GM23338 (cell line): ENCODE measurements at regions not wholly inside any gene's neighbourhood (a gene's known extent, or its start where the extent isn't known, plus 50 kb on each side); places are given as distances from the start of the nearest gene placed in this dataset.
"Not testable (repeated sequence)": the region's sequence is repeated elsewhere in the genome, so short reads cannot be mapped to it uniquely, and the experiment has no call there.

Experiments used
- ATAC-seq: fragments of 200-7000 bp; cut with Tn5 transposase; 3 replicates; pipeline ENCODE4 v1.9.1; 2020
- DNase-seq: peaks from one replicate; pipeline ENCODE4 v3.0.0-alpha.2; 2015; ENCODE audit warnings: low spot score
- H2AFZ ChIP-seq: fragments of 200-600 bp; sonication (generic); 2 replicates; pipeline ENCODE4 v1.8.0; 2016; ENCODE audit warnings: antibody characterized with exemption, mild to moderate bottlenecking, moderate library complexity
- H3F3A ChIP-seq: fragments of 200-600 bp; sonication (generic); replicated peaks from 2 replicates; pipeline ENCODE4 v1.8.0; 2017; ENCODE audit warnings: antibody characterized with exemption, mixed run types, low read depth
- H3K27ac ChIP-seq: fragments of 200-600 bp; sonication (generic); 2 replicates; pipeline ENCODE4 v1.6.1; 2016; ENCODE audit warnings: low read depth
- H3K27me3 ChIP-seq: fragments of 200-600 bp; sonication (generic); 2 replicates; pipeline ENCODE4 v1.8.0; 2016; ENCODE audit warnings: mild to moderate bottlenecking, mixed run types, moderate library complexity; ENCODE audit not compliant: insufficient read depth
- H3K36me3 ChIP-seq: fragments of 200-600 bp; sonication (generic); 2 replicates; pipeline ENCODE4 v1.8.0; 2016; ENCODE audit warnings: mild to moderate bottlenecking; ENCODE audit not compliant: insufficient read depth
- H3K4me1 ChIP-seq: fragments of 200-600 bp; sonication (generic); 2 replicates; pipeline ENCODE4 v1.8.0; 2016; ENCODE audit warnings: mild to moderate bottlenecking, moderate library complexity; ENCODE audit not compliant: insufficient read depth
- H3K4me2 ChIP-seq: fragments of 200-600 bp; sonication (generic); 2 replicates; pipeline ENCODE4 v1.7.1; 2017; ENCODE audit warnings: mixed run types
- H3K4me3 ChIP-seq: fragments of 200-600 bp; sonication (generic); 2 replicates; pipeline ENCODE4 v1.6.1; 2016; ENCODE audit warnings: mixed run types
- H3K79me2 ChIP-seq: fragments of 200-600 bp; sonication (generic); replicated peaks from 2 replicates; pipeline ENCODE4 v1.8.0; 2017; ENCODE audit warnings: mild to moderate bottlenecking; ENCODE audit not compliant: insufficient read depth
- H3K9me2 ChIP-seq: fragments of 200-600 bp; sonication (generic); 2 replicates; pipeline ENCODE4 v1.8.0; 2017; ENCODE audit not compliant: insufficient read depth
- H4K20me1 ChIP-seq: fragments of 200-600 bp; sonication (generic); replicated peaks from 2 replicates; pipeline ENCODE4 v1.8.0; 2017; ENCODE audit warnings: mild to moderate bottlenecking; ENCODE audit not compliant: insufficient read depth
- H3K27ac Mint-ChIP-seq: 2 replicates; pipeline ENCODE4 v1.8.0; 2020; ENCODE audit warnings: inconsistent platforms, mild to moderate bottlenecking, moderate library complexity, mixed read lengths
- H3K27me3 Mint-ChIP-seq: 3 replicates; pipeline ENCODE4 v1.8.0; 2022; ENCODE audit warnings: low read depth, mild to moderate bottlenecking, moderate library complexity, mixed read lengths, inconsistent platforms; ENCODE audit not compliant: insufficient read depth, poor library complexity
- H3K36me3 Mint-ChIP-seq: 3 replicates; pipeline ENCODE4 v1.8.0; 2021; ENCODE audit warnings: low read depth, mild to moderate bottlenecking, inconsistent platforms, moderate library complexity, mixed read lengths
- H3K4me1 Mint-ChIP-seq: 3 replicates; pipeline ENCODE4 v1.8.0; 2020; ENCODE audit warnings: mild to moderate bottlenecking, inconsistent platforms, mixed read lengths
- H3K4me3 Mint-ChIP-seq: 3 replicates; pipeline ENCODE4 v1.8.0; 2021; ENCODE audit warnings: moderate library complexity, mild to moderate bottlenecking, inconsistent platforms, mixed read lengths
- H3K9me3 Mint-ChIP-seq: 3 replicates; pipeline ENCODE4 v1.8.0; 2020; ENCODE audit warnings: moderate library complexity, mild to moderate bottlenecking, inconsistent platforms, mixed read lengths
- CREB1 ChIP-seq: fragments of 250-450 bp; sonication (Bioruptor Pico); IDR thresholded peaks from 2 replicates; pipeline ENCODE4 v1.5.0; 2020; ENCODE audit warnings: low read depth, mild to moderate bottlenecking, moderate library complexity
- CTCF ChIP-seq, 2 experiments: fragments of 200-600 bp in 1 of 2; sonication (generic) in 1 of 2; conservative IDR thresholded peaks; 2 replicates each; pipeline versions ENCODE4 v1.5.1 to v1.6.1; 2016 to 2017; ENCODE audit warnings: antibody characterized with exemption in 2 of 2, low read depth in 2 of 2, mild to moderate bottlenecking in 2 of 2, moderate library complexity in 1 of 2
- ETS1 ChIP-seq: IDR thresholded peaks from 2 replicates; pipeline ENCODE4 v1.6.1; 2016; ENCODE audit warnings: antibody characterized with exemption
- EZH2 ChIP-seq: fragments of 200-600 bp; sonication (generic); IDR thresholded peaks from one replicate; pipeline ENCODE4 v1.8.0; 2017; ENCODE audit warnings: antibody characterized with exemption, mild to moderate bottlenecking, low read depth; ENCODE audit not compliant: unreplicated experiment
- EZH2phosphoT487 ChIP-seq: fragments of 200-600 bp; sonication (generic); IDR thresholded peaks from one replicate; pipeline ENCODE4 v1.8.1; 2018; ENCODE audit warnings: antibody characterized with exemption; ENCODE audit not compliant: unreplicated experiment
- JUNB ChIP-seq: IDR thresholded peaks from one replicate; pipeline ENCODE4 v1.6.1; 2016; ENCODE audit warnings: antibody characterized with exemption; ENCODE audit not compliant: unreplicated experiment
- NANOG ChIP-seq: IDR thresholded peaks from 2 replicates; pipeline ENCODE4 v1.6.1; 2016; ENCODE audit warnings: antibody characterized with exemption, borderline replicate concordance
- POLR2AphosphoS5 ChIP-seq: IDR thresholded peaks from 2 replicates; pipeline ENCODE4 v1.6.1; 2016; ENCODE audit warnings: antibody characterized with exemption, low read depth
- REST ChIP-seq: IDR thresholded peaks from one replicate; pipeline ENCODE4 v1.6.1; 2018; ENCODE audit warnings: antibody characterized with exemption; ENCODE audit not compliant: unreplicated experiment
- STAT1 ChIP-seq: IDR thresholded peaks from one replicate; pipeline ENCODE4 v1.6.1; 2016; ENCODE audit warnings: antibody characterized with exemption; ENCODE audit not compliant: unreplicated experiment
- ZNF114 ChIP-seq: fragments of 250-450 bp; sonication (Bioruptor Pico); IDR thresholded peaks from 2 replicates; pipeline ENCODE4 v1.5.0; 2020; ENCODE audit warnings: mild to moderate bottlenecking, moderate library complexity
- ZNF462 ChIP-seq: fragments of 250-450 bp; sonication (Bioruptor Pico); IDR thresholded peaks from 2 replicates; pipeline ENCODE4 v1.5.0; 2020; ENCODE audit warnings: mild to moderate bottlenecking, moderate library complexity

GRCh38 chr20:51928931-51929330 lies 126.6 kb upstream of the SALL4 start:
- no peaks in the 10 kb centered on the region for H3F3A ChIP-seq
- H3K27me3 ChIP-seq: no peaks in the 10 kb centered on the region
- ATAC-seq (no peak), DNase-seq (no peak)
- no peaks in the 10 kb centered on the region for H3K79me2 ChIP-seq
- no peak overlapping the region for H3K27ac ChIP-seq
- Mint-ChIP-seq H3K4me1 (no peaks in the 10 kb centered on the region; the same call in 2 of the 3 replicates), H3K27ac (no peak overlapping the region), H3K4me3 (no peak overlapping the region), H3K27me3 (peaks cover 2% of the 10 kb centered on the region), H3K9me3 (no peaks in the 10 kb centered on the region), H3K36me3 (no peaks in the 10 kb centered on the region)
- TF ChIP-seq ZNF462 (CRISPR knock-in tag) (no peak), REST (no peak), ZNF114 (no peak), POLR2AphosphoS5 (no peak), EZH2phosphoT487 (no peak), STAT1 (no peak), CREB1 (CRISPR knock-in tag) (no peak), CTCF (conservative IDR thresholded peaks at IDR 0.05; ENCODE audit: low read depth in 2 of 2) (no peak), EZH2 (no peak), JUNB (no peak), NANOG (no peak), ETS1 (no peak)
- no peak overlapping the region for H2AFZ ChIP-seq
- H3K4me2 ChIP-seq: no peak overlapping the region
- no peaks in the 10 kb centered on the region for H4K20me1 ChIP-seq
- no peak overlapping the region for H3K4me3 ChIP-seq
- no peaks in the 10 kb centered on the region for H3K4me1 ChIP-seq
- H3K36me3 ChIP-seq: no peaks in the 10 kb centered on the region
- H3K9me2 ChIP-seq: no peaks in the 10 kb centered on the region

GRCh38 chr20:51927970-51928369 lies 125.6 kb upstream of the SALL4 start:
- not testable (repeated sequence) for H2AFZ ChIP-seq, H3K9me3 Mint-ChIP-seq, ATAC-seq, H3K4me3 Mint-ChIP-seq, H3K27ac Mint-ChIP-seq, H3K27me3 ChIP-seq, DNase-seq, H3K36me3 ChIP-seq, H3K4me2 ChIP-seq, H3K79me2 ChIP-seq, H3K36me3 Mint-ChIP-seq, H4K20me1 ChIP-seq, H3K9me2 ChIP-seq, H3K4me1 Mint-ChIP-seq, H3K4me1 ChIP-seq, H3K4me3 ChIP-seq, H3K27me3 Mint-ChIP-seq, H3K27ac ChIP-seq, H3F3A ChIP-seq
